ENCODE measurements at regions not wholly inside any gene's neighbourhood (a gene's known extent, or its start where the extent isn't known, plus 50 kb on each side); places are given as distances from the start of the nearest gene placed in this dataset.
A peak's percentile ranks its signal among the peaks of the same experiment; 100 is the strongest.

DNA sequence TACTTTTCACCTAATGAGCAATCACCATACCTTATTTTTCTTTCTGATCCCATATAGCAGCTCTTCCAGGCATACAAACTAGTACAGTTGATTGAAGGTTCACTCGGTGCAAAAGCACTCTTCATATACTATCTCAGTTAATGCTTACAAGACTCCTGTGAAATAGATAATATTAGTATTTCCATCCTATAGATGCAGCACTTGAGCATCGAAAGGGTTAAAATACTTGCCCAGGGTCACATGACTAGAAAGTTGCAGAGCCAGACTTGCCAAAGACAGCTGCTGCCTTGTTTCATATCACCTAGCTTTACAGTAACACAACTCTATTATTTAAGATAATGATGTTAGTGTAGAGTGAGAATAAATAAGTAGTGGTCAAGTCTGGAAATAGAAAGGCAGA, 466.0 kb upstream of the TNP1 start:
- WGBS (ENCODE audit: insufficient coverage): no CpG with 5 or more reads among the region's 2 CpGs
- Histone ChIP-seq H3K27me3 (ENCODE audit: control insufficient read depth, insufficient read depth, low read length) (no peaks in the 10 kb centered on the region), H3K36me3 (ENCODE audit: control insufficient read depth, insufficient read depth, low read length) (no peaks in the 10 kb centered on the region), H3K9me3 (replicated peaks; ENCODE audit: control insufficient read depth, low read depth, low read length) (peaks cover 2% of the 10 kb centered on the region), H3K4me1 (ENCODE audit: control insufficient read depth, insufficient read depth, low read length) (peaks cover 2% of the 10 kb centered on the region), H3K4me3 (ENCODE audit: low read length) (no peak overlapping the region), H3K27ac (ENCODE audit: low read length) (no peak overlapping the region)
- no peak for DNase-seq

GRCh38 chr2:217325251-217325650, 465.4 kb upstream of the TNP1 start:
- Histone ChIP-seq H3K27ac (ENCODE audit: low read length) (no peak overlapping the region), H3K4me1 (ENCODE audit: control insufficient read depth, insufficient read depth, low read length) (peaks cover 2% of the 10 kb centered on the region), H3K36me3 (ENCODE audit: control insufficient read depth, insufficient read depth, low read length) (no peaks in the 10 kb centered on the region), H3K9me3 (replicated peaks; ENCODE audit: control insufficient read depth, low read depth, low read length) (peaks cover 2% of the 10 kb centered on the region), H3K4me3 (ENCODE audit: low read length) (no peak overlapping the region), H3K27me3 (ENCODE audit: control insufficient read depth, insufficient read depth, low read length) (no peaks in the 10 kb centered on the region)
- WGBS (ENCODE audit: insufficient coverage): no CpG with 5 or more reads among the region's 2 CpGs
- DNase-seq: no peak

DNA sequence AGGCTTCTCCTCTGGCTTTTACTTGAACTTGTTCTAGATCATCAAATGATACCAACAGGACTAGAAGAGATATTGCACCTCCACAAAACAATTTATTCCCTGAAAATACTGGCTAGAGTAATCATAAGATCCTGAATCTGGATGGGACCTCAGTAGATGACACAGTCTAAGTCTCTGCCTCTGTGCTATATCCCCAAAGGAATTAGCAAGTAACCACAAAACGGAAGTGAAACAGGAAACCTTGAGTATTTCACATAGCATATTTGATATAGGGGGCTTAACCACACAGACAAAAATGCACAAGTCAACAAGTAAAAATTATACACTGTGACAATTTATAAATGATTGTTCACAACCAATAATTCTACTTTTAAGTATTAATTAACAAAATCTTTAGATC, 456.9 kb upstream of the TNP1 start:
- no peak overlapping the region for H3K27ac ChIP-seq (ENCODE audit: low read length)
- H3K4me3 ChIP-seq (ENCODE audit: low read length): no peak overlapping the region
- H3K4me1 ChIP-seq (ENCODE audit: control insufficient read depth, insufficient read depth, low read length): peaks cover 13% of the 10 kb centered on the region
- no CpG with 5 or more reads among the region's 1 CpG for WGBS (ENCODE audit: insufficient coverage)
- no peaks in the 10 kb centered on the region for H3K36me3 ChIP-seq (ENCODE audit: control insufficient read depth, insufficient read depth, low read length)
- peak; percentile 52 for DNase-seq
- peaks cover 9% of the 10 kb centered on the region for H3K9me3 ChIP-seq (replicated peaks; ENCODE audit: control insufficient read depth, low read depth, low read length)
- peaks cover 5% of the 10 kb centered on the region for H3K27me3 ChIP-seq (ENCODE audit: control insufficient read depth, insufficient read depth, low read length)

- no CpG with 5 or more reads among the region's 5 CpGs for WGBS (ENCODE audit: insufficient coverage)
- H3K27ac ChIP-seq (ENCODE audit: low read length): peak overlapping the region; percentile 67
- H3K4me3 ChIP-seq (ENCODE audit: low read length): no peak overlapping the region
- peaks cover 13% of the 10 kb centered on the region for H3K4me1 ChIP-seq (ENCODE audit: control insufficient read depth, insufficient read depth, low read length)
- peaks cover 5% of the 10 kb centered on the region for H3K27me3 ChIP-seq (ENCODE audit: control insufficient read depth, insufficient read depth, low read length)
- DNase-seq: peak; percentile 87
- peaks cover 9% of the 10 kb centered on the region for H3K9me3 ChIP-seq (replicated peaks; ENCODE audit: control insufficient read depth, low read depth, low read length)
- no peaks in the 10 kb centered on the region for H3K36me3 ChIP-seq (ENCODE audit: control insufficient read depth, insufficient read depth, low read length)
Observed at GRCh38 chr2:217314021-217314460, 454.2 kb upstream of the TNP1 start.

DNA sequence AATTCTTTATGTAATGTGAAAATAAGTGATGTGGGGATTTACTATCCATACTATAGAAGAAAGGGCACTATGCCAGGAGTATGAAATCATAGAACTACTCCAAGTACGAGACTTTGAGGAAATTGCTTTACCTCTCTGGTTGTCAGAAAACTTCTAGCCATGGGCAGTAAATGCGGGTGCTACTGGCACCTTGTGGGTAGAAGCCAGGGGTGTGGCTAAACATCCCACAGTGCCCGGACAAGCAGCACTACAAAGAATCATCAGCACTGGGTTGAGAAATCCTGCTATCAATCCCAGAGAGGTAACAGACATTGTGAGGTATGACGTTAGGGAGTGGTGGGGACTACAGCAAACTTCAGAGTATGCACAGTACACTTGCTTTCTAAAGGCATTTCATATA, 453.5 kb upstream of the TNP1 start:
- WGBS (ENCODE audit: insufficient coverage): no CpG with 5 or more reads among the region's 4 CpGs
- Histone ChIP-seq H3K4me3 (ENCODE audit: low read length) (no peak overlapping the region), H3K36me3 (ENCODE audit: control insufficient read depth, insufficient read depth, low read length) (no peaks in the 10 kb centered on the region)

DNA sequence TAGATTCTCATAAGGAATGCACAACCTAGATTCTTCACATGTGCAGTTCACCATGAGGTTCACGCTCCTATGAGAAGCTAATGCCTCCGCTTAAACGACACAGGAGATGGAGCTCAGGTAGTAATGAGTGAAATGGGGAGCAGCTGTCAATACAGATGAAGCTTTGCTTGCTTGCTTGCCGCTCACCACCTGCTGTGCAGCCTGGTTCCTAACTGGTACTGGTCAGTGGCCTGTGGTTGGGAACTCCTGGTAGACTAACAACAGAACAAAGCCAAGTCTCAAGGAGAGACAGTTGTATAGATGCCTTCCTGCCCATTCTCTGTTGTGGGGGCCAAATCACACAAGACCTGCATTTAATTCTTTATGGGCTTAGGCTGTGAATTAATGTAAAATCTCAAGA, 449.2 kb upstream of the TNP1 start:
- no peak for DNase-seq
- Histone ChIP-seq H3K9me3 (replicated peaks; ENCODE audit: control insufficient read depth, low read depth, low read length) (no peaks in the 10 kb centered on the region), H3K27ac (ENCODE audit: low read length) (no peak overlapping the region), H3K4me3 (ENCODE audit: low read length) (no peak overlapping the region), H3K27me3 (ENCODE audit: control insufficient read depth, insufficient read depth, low read length) (no peaks in the 10 kb centered on the region), H3K36me3 (ENCODE audit: control insufficient read depth, insufficient read depth, low read length) (no peaks in the 10 kb centered on the region), H3K4me1 (ENCODE audit: control insufficient read depth, insufficient read depth, low read length) (peaks cover 5% of the 10 kb centered on the region)
- WGBS (ENCODE audit: insufficient coverage): 96% methylated on average over 3 of the region's 4 CpGs

More for the DNA sequence above, 453.5 kb upstream of the TNP1 start:
- peak overlapping the region; percentile 13 for H3K27ac ChIP-seq (ENCODE audit: low read length)
- peaks cover 5% of the 10 kb centered on the region for H3K27me3 ChIP-seq (ENCODE audit: control insufficient read depth, insufficient read depth, low read length)
- peaks cover 9% of the 10 kb centered on the region for H3K9me3 ChIP-seq (replicated peaks; ENCODE audit: control insufficient read depth, low read depth, low read length)
- no peak for DNase-seq
- peaks cover 13% of the 10 kb centered on the region for H3K4me1 ChIP-seq (ENCODE audit: control insufficient read depth, insufficient read depth, low read length)

GRCh38 chr2:217307023-217307422, 447.2 kb upstream of the TNP1 start:
- Histone ChIP-seq H3K4me3 (ENCODE audit: low read length) (no peak overlapping the region), H3K27me3 (ENCODE audit: control insufficient read depth, insufficient read depth, low read length) (no peaks in the 10 kb centered on the region), H3K27ac (ENCODE audit: low read length) (no peak overlapping the region), H3K4me1 (ENCODE audit: control insufficient read depth, insufficient read depth, low read length) (peaks cover 2% of the 10 kb centered on the region), H3K9me3 (replicated peaks; ENCODE audit: control insufficient read depth, low read depth, low read length) (no peaks in the 10 kb centered on the region), H3K36me3 (ENCODE audit: control insufficient read depth, insufficient read depth, low read length) (no peaks in the 10 kb centered on the region)
- WGBS (ENCODE audit: insufficient coverage): 74% methylated on average over 3 of the region's 4 CpGs
- DNase-seq: no peak

GRCh38 chr2:217305882-217306281, 446.0 kb upstream of the TNP1 start:
- WGBS (ENCODE audit: insufficient coverage): 79% methylated on average over 3 of the region's 3 CpGs
- no peak for DNase-seq
- Histone ChIP-seq H3K36me3 (ENCODE audit: control insufficient read depth, insufficient read depth, low read length) (no peaks in the 10 kb centered on the region), H3K4me3 (ENCODE audit: low read length) (no peak overlapping the region), H3K9me3 (replicated peaks; ENCODE audit: control insufficient read depth, low read depth, low read length) (no peaks in the 10 kb centered on the region), H3K4me1 (ENCODE audit: control insufficient read depth, insufficient read depth, low read length) (peaks cover 2% of the 10 kb centered on the region), H3K27ac (ENCODE audit: low read length) (no peak overlapping the region), H3K27me3 (ENCODE audit: control insufficient read depth, insufficient read depth, low read length) (no peaks in the 10 kb centered on the region)

GRCh38 chr2:217304582-217304981, 444.7 kb upstream of the TNP1 start:
- H3K9me3 ChIP-seq (replicated peaks; ENCODE audit: control insufficient read depth, low read depth, low read length): no peaks in the 10 kb centered on the region
- H3K4me3 ChIP-seq (ENCODE audit: low read length): no peak overlapping the region
- H3K4me1 ChIP-seq (ENCODE audit: control insufficient read depth, insufficient read depth, low read length): peaks cover 2% of the 10 kb centered on the region
- no peaks in the 10 kb centered on the region for H3K27me3 ChIP-seq (ENCODE audit: control insufficient read depth, insufficient read depth, low read length)
- H3K36me3 ChIP-seq (ENCODE audit: control insufficient read depth, insufficient read depth, low read length): no peaks in the 10 kb centered on the region
- H3K27ac ChIP-seq (ENCODE audit: low read length): no peak overlapping the region
- no peak for DNase-seq

DNA sequence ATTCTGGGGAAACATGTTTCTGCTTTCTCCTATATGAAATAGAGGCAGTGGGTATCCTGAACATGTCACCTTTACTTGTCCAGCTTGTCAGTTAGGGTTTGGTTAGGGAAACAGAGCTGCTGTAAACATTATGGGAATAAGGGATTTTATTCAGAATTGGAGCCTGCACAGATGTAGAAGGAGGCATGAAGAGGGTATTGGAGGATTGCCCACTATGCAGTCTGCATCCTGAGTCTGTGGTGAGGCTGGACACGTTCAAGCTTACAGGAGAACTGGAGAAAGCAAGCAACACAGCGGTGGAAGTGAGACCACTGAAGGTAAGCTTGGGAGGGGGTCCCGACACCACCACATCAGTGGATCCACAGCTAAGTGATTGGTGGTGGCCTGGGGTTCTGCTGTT, 443.0 kb upstream of the TNP1 start:
- Histone ChIP-seq H3K4me3 (ENCODE audit: low read length) (no peak overlapping the region), H3K27ac (ENCODE audit: low read length) (no peak overlapping the region), H3K27me3 (ENCODE audit: control insufficient read depth, insufficient read depth, low read length) (no peaks in the 10 kb centered on the region), H3K4me1 (ENCODE audit: control insufficient read depth, insufficient read depth, low read length) (peaks cover 2% of the 10 kb centered on the region), H3K36me3 (ENCODE audit: control insufficient read depth, insufficient read depth, low read length) (no peaks in the 10 kb centered on the region), H3K9me3 (replicated peaks; ENCODE audit: control insufficient read depth, low read depth, low read length) (no peaks in the 10 kb centered on the region)
- WGBS (ENCODE audit: insufficient coverage): 75% methylated on average over 3 of the region's 3 CpGs
- DNase-seq: no peak

DNA sequence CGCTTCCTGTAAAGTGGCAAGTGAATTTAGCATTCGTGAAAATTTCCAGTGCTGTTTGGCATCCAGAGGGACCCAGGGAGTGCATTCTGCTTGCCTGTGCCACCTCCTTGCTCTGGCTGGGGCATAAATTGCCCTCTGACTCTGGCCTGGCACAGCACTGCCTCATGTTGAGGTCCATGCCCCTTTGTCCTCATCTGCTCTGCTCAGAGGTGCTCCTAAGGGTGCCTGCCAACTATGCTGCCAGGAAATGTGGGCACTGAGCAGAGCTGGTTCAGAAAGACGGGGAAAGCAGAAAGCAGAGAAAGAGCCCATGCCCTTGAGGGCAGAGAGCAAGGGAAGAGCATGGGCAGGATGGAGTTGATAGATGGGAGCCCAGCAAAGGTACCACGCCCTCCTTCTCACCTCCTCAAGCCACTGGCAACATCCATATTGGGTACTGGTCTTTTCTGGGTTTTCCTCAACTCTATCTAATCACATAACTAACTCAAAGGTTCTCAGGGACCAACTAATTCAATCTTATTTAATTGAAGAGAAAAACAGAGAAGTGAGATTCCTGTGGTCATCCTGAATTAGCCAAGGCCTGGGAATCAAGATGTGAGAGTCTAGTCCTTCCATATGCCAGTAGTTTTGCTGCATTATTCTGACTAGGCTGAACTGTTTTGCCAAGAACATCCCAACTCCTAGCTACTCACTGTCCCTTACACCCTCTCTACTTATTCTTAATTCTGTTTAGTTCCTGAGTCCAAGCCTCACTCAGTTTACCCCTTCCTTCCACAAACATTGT, 441.5 kb upstream of the TNP1 start:
- WGBS (ENCODE audit: insufficient coverage): 100% methylated on average over 2 of the region's 4 CpGs
- no peaks in the 10 kb centered on the region for H3K27me3 ChIP-seq (ENCODE audit: control insufficient read depth, insufficient read depth, low read length)
- no peak overlapping the region for H3K27ac ChIP-seq (ENCODE audit: low read length)
- H3K4me1 ChIP-seq (ENCODE audit: control insufficient read depth, insufficient read depth, low read length): peaks cover 2% of the 10 kb centered on the region
- no peak overlapping the region for H3K4me3 ChIP-seq (ENCODE audit: low read length)
- no peaks in the 10 kb centered on the region for H3K36me3 ChIP-seq (ENCODE audit: control insufficient read depth, insufficient read depth, low read length)
- H3K9me3 ChIP-seq (replicated peaks; ENCODE audit: control insufficient read depth, low read depth, low read length): peaks cover 11% of the 10 kb centered on the region
- DNase-seq: no peak

All from muscle of leg (tissue), 3 donors.